Astrocyte of the spinal cord (primary cell): ENCODE measurements at regions not wholly inside any gene's neighbourhood (a gene's known extent, or its start where the extent isn't known, plus 50 kb on each side); places are given as distances from the start of the nearest gene placed in this dataset.

Experiments used
- DNase-seq: peaks from one replicate; pipeline ENCODE4 v3.0.0; 2011; ENCODE audit warnings: low read depth, low spot score
- H3K4me3 ChIP-seq: 2 replicates; pipeline ENCODE4 v1.5.1; 2011; ENCODE audit warnings: low read depth, mild to moderate bottlenecking, low read length, moderate library complexity
- CTCF ChIP-seq: IDR thresholded peaks from 2 replicates; pipeline ENCODE4 v1.5.1; 2012; ENCODE audit warnings: low read depth, mild to moderate bottlenecking, low read length, inconsistent platforms
- in situ Hi-C: cut with HindIII; loops from 2 replicates; pipeline ENCODE4 v1.10.0; 2017; ENCODE audit warnings: low sequenced_read_pairs

GRCh38 chr2:138213084-138213483 is 248.8 kb downstream of the HNMT start:
- DNase-seq: no peak
- in situ Hi-C loops: no loop called here
- no peak overlapping the region for H3K4me3 ChIP-seq
- no peak for TF ChIP-seq CTCF

- TF ChIP-seq CTCF: no peak
- H3K4me3 ChIP-seq: no peak overlapping the region
- in situ Hi-C loops: no loop called here
- no peak for DNase-seq
These were observed 249.4 kb downstream of the HNMT start for GRCh38 chr2:138213624-138214023.

GRCh38 chr2:138215958-138216357 is 251.7 kb downstream of the HNMT start:
- no peak for TF ChIP-seq CTCF
- in situ Hi-C loops: no loop called here
- H3K4me3 ChIP-seq: no peak overlapping the region
- DNase-seq: no peak

- in situ Hi-C loops: no loop called here
- TF ChIP-seq CTCF: no peak
- DNase-seq: no peak
These were observed 253.7 kb downstream of the HNMT start for GRCh38 chr2:138217975-138218374.

DNA sequence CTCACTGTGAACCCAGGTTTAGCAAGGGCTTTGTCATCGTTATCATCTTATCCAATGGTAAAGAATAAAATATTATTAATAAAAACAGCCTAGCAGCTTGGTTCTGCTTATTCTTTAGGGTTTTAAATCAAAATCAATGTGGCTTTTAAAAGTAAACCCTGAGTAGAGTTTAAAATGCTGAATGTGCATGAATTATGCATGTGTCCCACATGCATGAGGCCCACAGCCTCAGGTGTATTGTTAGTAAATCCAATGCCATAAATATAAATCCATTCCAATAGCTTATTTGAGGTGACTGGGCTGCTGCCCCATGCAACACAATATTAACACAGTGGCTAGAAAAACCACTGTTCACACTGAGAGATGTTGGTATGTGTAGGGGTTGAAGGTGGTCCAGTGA is 254.1 kb downstream of the HNMT start:
- TF ChIP-seq CTCF: no peak
- DNase-seq: no peak
- no peak overlapping the region for H3K4me3 ChIP-seq
- in situ Hi-C loops: no loop called here

More at GRCh38 chr2:138217975-138218374, 253.7 kb downstream of the HNMT start:
- H3K4me3 ChIP-seq: no peak overlapping the region

DNA sequence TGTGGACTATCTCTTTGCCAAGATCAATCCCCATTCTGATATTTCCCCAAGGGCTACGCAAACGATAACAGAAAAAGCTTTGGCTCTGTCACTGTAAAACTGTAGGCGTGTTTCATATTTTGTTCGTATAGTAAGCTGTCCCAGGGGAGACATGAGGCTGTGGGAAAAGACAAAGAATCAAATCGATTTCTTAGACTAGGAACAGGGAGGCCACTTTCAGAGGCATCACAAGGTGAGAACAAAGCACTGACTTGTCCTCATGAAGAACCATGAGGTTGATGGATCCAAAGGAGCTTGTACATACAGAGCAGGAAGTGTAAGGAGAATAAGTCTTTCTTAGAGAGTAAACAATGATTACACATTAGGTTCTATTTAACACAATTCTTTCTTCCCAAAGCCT is 255.7 kb downstream of the HNMT start:
- TF ChIP-seq CTCF: no peak
- no peak overlapping the region for H3K4me3 ChIP-seq
- no peak for DNase-seq
- in situ Hi-C loops: no loop called here

GRCh38 chr2:138221358-138221757 is 257.1 kb downstream of the HNMT start:
- DNase-seq: no peak
- no peak overlapping the region for H3K4me3 ChIP-seq
- in situ Hi-C loops: no loop called here
- TF ChIP-seq CTCF: no peak
